K562 (cell line): ENCODE measurements at regions not wholly inside any gene's neighbourhood (a gene's known extent, or its start where the extent isn't known, plus 50 kb on each side); places are given as distances from the start of the nearest gene placed in this dataset.

Experiments
- ATAC-seq: fragments of 200-7000 bp; cut with Tn5 transposase; 3 replicates; pipeline ENCODE4 v1.9.1; 2020; ENCODE audit warnings: moderate library complexity
- BruUV-seq: library from RNA; stranded (reverse); fragments of 400-500 nt; replicated peaks from 2 replicates; lab custom pipeline; 2021; lab: Mats Ljungman, UMichigan
- CTCF ChIA-PET: fragments of 300-600 bp; formaldehyde crosslinking; extraction: SDS; loops from one replicate; lab custom pipeline; 2021; ENCODE audit warnings: low intra/inter-chr PET ratio; lab: Yijun Ruan, JAX
- POLR2A ChIA-PET: fragments of 300-600, 350-650 bp; sonication (Branson Sonifier 250); formaldehyde crosslinking; extraction: SDS; loops from one replicate; lab custom pipeline; 2021; ENCODE audit warnings: antibody characterized with exemption, inconsistent platforms; lab: Yijun Ruan, JAX
- DNase-seq, 4 experiments: peaks; one replicate each; pipeline versions ENCODE4 v3.0.0 to v3.0.0-alpha.2; 2011 to 2018; ENCODE audit warnings: low spot score in 3 of 4, mixed read lengths in 3 of 4; ENCODE audit errors: extremely low read depth in 1 of 4
- FAIRE-seq: peaks from 2 replicates; lab custom pipeline; 2011; peaks lifted over from hg19 to GRCh38; lab: Jason Lieb, UNC
- H2AFZ ChIP-seq: 2 replicates; pipeline ENCODE4 v1.6.0; 2011; ENCODE audit warnings: low read depth, low read length, control low read depth, inconsistent platforms
- H3K27ac ChIP-seq: fragments of 200-600 bp; 3 replicates; pipeline ENCODE4 v1.8.0; 2011; ENCODE audit warnings: low read depth, mild to moderate bottlenecking, control low read depth, inconsistent platforms, low read length, moderate library complexity, mixed read lengths; ENCODE audit errors: extremely low read depth
- H3K27me3 ChIP-seq, 2 experiments: fragments of 300-600 bp in 1 of 2; 2 replicates in 1 of 2; 3 replicates in 1 of 2; pipeline versions ENCODE4 v1.6.0 to v1.8.0; 2011; ENCODE audit warnings: inconsistent platforms in 2 of 2, low read length in 2 of 2, mild to moderate bottlenecking in 1 of 2, mixed read lengths in 1 of 2, moderate library complexity in 1 of 2; ENCODE audit not compliant: control insufficient read depth in 2 of 2, insufficient read depth in 2 of 2
- H3K36me3 ChIP-seq: fragments of 300-600 bp; 3 replicates; pipeline ENCODE4 v1.8.0; 2011; ENCODE audit warnings: mild to moderate bottlenecking, low read length, inconsistent platforms; ENCODE audit not compliant: control insufficient read depth, insufficient read depth
- H3K4me1 ChIP-seq, 2 experiments: fragments of 200-600 bp in 1 of 2; replicated peaks in 1 of 2; 2 replicates in 1 of 2; 3 replicates in 1 of 2; pipeline versions ENCODE4 v1.5.1 to v1.8.0; 2011; ENCODE audit warnings: inconsistent platforms in 2 of 2, low read length in 2 of 2, mild to moderate bottlenecking in 1 of 2, mixed read lengths in 1 of 2, moderate library complexity in 1 of 2; ENCODE audit not compliant: control insufficient read depth in 2 of 2, insufficient read depth in 2 of 2
- H3K4me2 ChIP-seq: 2 replicates; pipeline ENCODE4 v1.6.1; 2011; ENCODE audit warnings: low read length, control low read depth, inconsistent platforms, mixed read lengths; ENCODE audit not compliant: insufficient read depth
- H3K4me3 ChIP-seq: fragments of 200-600 bp; sonication (generic), shearing (Covaris generic); 2 replicates; pipeline ENCODE4 v1.5.1; 2016; ENCODE audit warnings: control low read depth, inconsistent platforms
- H3K79me2 ChIP-seq: fragments of 200-600 bp; 3 replicates; pipeline ENCODE4 v1.8.0; 2011; ENCODE audit warnings: low read length, inconsistent platforms; ENCODE audit not compliant: control insufficient read depth, insufficient read depth
- H3K9ac ChIP-seq, 2 experiments: 2 replicates each; pipeline versions ENCODE4 v1.6.0 to v1.6.1; 2011; ENCODE audit warnings: low read depth in 2 of 2, low read length in 2 of 2, control low read depth in 1 of 2, inconsistent platforms in 1 of 2, mild to moderate bottlenecking in 1 of 2, mixed read lengths in 1 of 2; ENCODE audit not compliant: insufficient read depth in 1 of 2
- H3K9me1 ChIP-seq: one replicate; pipeline ENCODE4 v1.6.0; 2011; ENCODE audit warnings: inconsistent platforms, mild to moderate bottlenecking, low read length, moderate library complexity; ENCODE audit not compliant: control insufficient read depth, insufficient read depth
- H3K9me3 ChIP-seq: replicated peaks from 2 replicates; pipeline ENCODE4 v1.5.1; 2011; ENCODE audit warnings: low read depth, low read length, inconsistent platforms; ENCODE audit not compliant: control insufficient read depth, insufficient read depth
- H4K20me1 ChIP-seq: replicated peaks from 2 replicates; pipeline ENCODE4 v1.6.1; 2011; ENCODE audit warnings: low read length, inconsistent platforms, mixed read lengths; ENCODE audit not compliant: control insufficient read depth, insufficient read depth
- CREM ChIP-seq: IDR thresholded peaks from 2 replicates; pipeline ENCODE4 v1.6.1; 2014; ENCODE audit warnings: antibody characterized with exemption, low read depth
- EGR1 ChIP-seq: fragments of 450-650 bp; conservative IDR thresholded peaks from 2 replicates; pipeline ENCODE4 v1.6.1; 2017; ENCODE audit warnings: mild to moderate bottlenecking
- ERF ChIP-seq: fragments of 450-650 bp; formaldehyde crosslinking; IDR thresholded peaks from 2 replicates; pipeline ENCODE4 v1.4.0; 2020; ENCODE audit warnings: mild to moderate bottlenecking, mixed read lengths
- FOXJ3 ChIP-seq: sonication (generic); formaldehyde crosslinking; IDR thresholded peaks from 2 replicates; pipeline ENCODE4 v1.4.0; 2020; ENCODE audit warnings: mild to moderate bottlenecking, missing genetic modification reagents
- FOXP1 ChIP-seq: sonication (generic); formaldehyde crosslinking; IDR thresholded peaks from 2 replicates; pipeline ENCODE4 v1.8.0; 2022; ENCODE audit warnings: mild to moderate bottlenecking, missing genetic modification reagents
- KAT2B ChIP-seq: IDR thresholded peaks from one replicate; pipeline ENCODE4 v1.6.1; 2012; ENCODE audit warnings: low read depth, mild to moderate bottlenecking, control low read depth, inconsistent platforms, low read length, moderate library complexity
- NCOA1 ChIP-seq: fragments of 450-650 bp; IDR thresholded peaks from 2 replicates; pipeline ENCODE4 v1.6.1; 2016; ENCODE audit warnings: low read depth
- NR2F6 ChIP-seq: fragments of 450-650 bp; formaldehyde crosslinking; IDR thresholded peaks from 2 replicates; pipeline ENCODE4 v1.4.0; 2020; ENCODE audit warnings: mild to moderate bottlenecking
- PML ChIP-seq: IDR thresholded peaks from 2 replicates; pipeline ENCODE4 v1.6.1; 2012; ENCODE audit warnings: low read length, inconsistent platforms
- PREB ChIP-seq: sonication (generic); formaldehyde crosslinking; IDR thresholded peaks from 2 replicates; pipeline ENCODE4 v1.8.1; 2023; ENCODE audit warnings: mild to moderate bottlenecking, missing genetic modification reagents
- RBM39 ChIP-seq: fragments of 200-400 bp; formaldehyde crosslinking; optimal IDR thresholded peaks from 2 replicates; pipeline ENCODE3; 2018; ENCODE audit warnings: low read depth, low read length
- RNF219 ChIP-seq: fragments of 250-450 bp; sonication (Bioruptor Pico); IDR thresholded peaks from 2 replicates; pipeline ENCODE4 v1.5.0; 2022; ENCODE audit warnings: mild to moderate bottlenecking
- ZNF324 ChIP-seq: fragments of 250-450 bp; sonication (Bioruptor Pico); IDR thresholded peaks from 2 replicates; pipeline ENCODE4 v1.4.0; 2020; ENCODE audit warnings: mild to moderate bottlenecking
- ZNF76 ChIP-seq: fragments of 250-450 bp; sonication (Bioruptor Pico); IDR thresholded peaks from 2 replicates; pipeline ENCODE4 v1.4.0; 2020; ENCODE audit warnings: mild to moderate bottlenecking, moderate library complexity, borderline replicate concordance
- WGBS: fragments of 100-300 bp; shearing (Covaris generic); methylation state at CpG from one replicate; pipeline ENCODE4 v1.1.6; 2016; ENCODE audit warnings: low coverage, mixed read lengths; ENCODE audit not compliant: insufficient coverage; ENCODE audit errors: missing lambda C conversion rate; 5-methylcytosine and 5-hydroxymethylcytosine counted together
- in situ Hi-C: fragments of 300-500 bp; cut with MboI; formaldehyde crosslinking; loops from 4 replicates; pipeline ENCODE4 v1.15.0; 2018; ENCODE audit warnings: inconsistent platforms, mixed read lengths
- intact Hi-C: fragments of 100-400 bp; cut with micrococcal nuclease; formaldehyde crosslinking; loops from 2 replicates; pipeline ENCODE4 v1.14.2; 2022

- TF ChIP-seq CREM (no peak), KAT2B (no peak), NCOA1 (no peak)
Measured at GRCh38 chr18:78207942-78208341, 771.7 kb upstream of the SALL3 start (continued).

DNA sequence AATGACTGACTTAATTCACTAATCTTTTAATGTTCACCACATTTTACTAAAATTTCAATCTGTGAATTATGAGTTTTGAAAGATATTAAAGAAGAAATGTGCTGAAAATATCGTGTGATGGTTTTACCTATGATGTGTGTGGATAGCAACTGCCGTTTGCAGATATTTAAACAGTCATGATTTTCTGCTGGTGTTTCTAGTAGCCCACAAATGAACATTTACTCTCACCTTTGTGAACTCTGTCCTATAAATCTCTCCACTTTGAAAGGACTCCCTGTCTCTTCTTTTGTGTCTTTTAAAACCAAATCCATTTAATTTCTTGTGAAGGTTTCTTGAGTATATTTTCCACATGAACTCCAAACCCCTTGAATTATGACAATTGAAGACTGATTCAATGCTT lies 771.2 kb upstream of the SALL3 start:
- TF ChIP-seq PML (no peak), PREB (CRISPR knock-in tag) (no peak), RBM39 (no peak), ERF (CRISPR knock-in tag) (no peak), ZNF324 (CRISPR knock-in tag) (no peak), RNF219 (CRISPR knock-in tag) (no peak), FOXJ3 (CRISPR knock-in tag) (no peak), ZNF76 (no peak), EGR1 (no peak), NR2F6 (CRISPR knock-in tag) (no peak), FOXP1 (CRISPR knock-in tag) (no peak)
- BruUV-seq = no TSS peak
- H3K9ac ChIP-seq = no peak overlapping the region
- H3K4me2 ChIP-seq = no peak overlapping the region
- no peaks in the 10 kb centered on the region for H3K36me3 ChIP-seq
- H3K27ac ChIP-seq = no peak overlapping the region
- intact Hi-C loops = no loop called here
- no peaks in the 10 kb centered on the region for H3K4me1 ChIP-seq
- no peak for FAIRE-seq
- H3K79me2 ChIP-seq = no peaks in the 10 kb centered on the region
- WGBS = 0% methylated on average over 2 of the region's 2 CpGs
- H3K9me1 ChIP-seq = no peaks in the 10 kb centered on the region
- no peaks in the 10 kb centered on the region for H3K9me3 ChIP-seq
- in situ Hi-C loops = no loop called here
- no peak for ATAC-seq
- no peaks in the 10 kb centered on the region for H4K20me1 ChIP-seq
- no peak overlapping the region for H2AFZ ChIP-seq
- peaks cover 0 to 2% of the 10 kb centered on the region in 2 experiments; a peak in 2 of 5 replicates for H3K27me3 ChIP-seq
- no peak for DNase-seq
- POLR2A ChIA-PET = interaction anchor here (0.7 kb wide), 1 partner anchor 621 kb away, joined by 3 read pairs; no protein-coding TSS in a partner anchor
- no peak overlapping the region for H3K4me3 ChIP-seq
- CTCF ChIA-PET = no interaction called here
